ENCODE measurements at regions not wholly inside any gene's neighbourhood (a gene's known extent, or its start where the extent isn't known, plus 50 kb on each side); places are given as distances from the start of the nearest gene placed in this dataset.

- TF ChIP-seq, protein P1, sequence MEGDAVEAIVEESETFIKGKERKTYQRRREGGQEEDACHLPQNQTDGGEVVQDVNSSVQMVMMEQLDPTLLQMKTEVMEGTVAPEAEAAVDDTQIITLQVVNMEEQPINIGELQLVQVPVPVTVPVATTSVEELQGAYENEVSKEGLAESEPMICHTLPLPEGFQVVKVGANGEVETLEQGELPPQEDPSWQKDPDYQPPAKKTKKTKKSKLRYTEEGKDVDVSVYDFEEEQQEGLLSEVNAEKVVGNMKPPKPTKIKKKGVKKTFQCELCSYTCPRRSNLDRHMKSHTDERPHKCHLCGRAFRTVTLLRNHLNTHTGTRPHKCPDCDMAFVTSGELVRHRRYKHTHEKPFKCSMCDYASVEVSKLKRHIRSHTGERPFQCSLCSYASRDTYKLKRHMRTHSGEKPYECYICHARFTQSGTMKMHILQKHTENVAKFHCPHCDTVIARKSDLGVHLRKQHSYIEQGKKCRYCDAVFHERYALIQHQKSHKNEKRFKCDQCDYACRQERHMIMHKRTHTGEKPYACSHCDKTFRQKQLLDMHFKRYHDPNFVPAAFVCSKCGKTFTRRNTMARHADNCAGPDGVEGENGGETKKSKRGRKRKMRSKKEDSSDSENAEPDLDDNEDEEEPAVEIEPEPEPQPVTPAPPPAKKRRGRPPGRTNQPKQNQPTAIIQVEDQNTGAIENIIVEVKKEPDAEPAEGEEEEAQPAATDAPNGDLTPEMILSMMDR (conservative IDR thresholded peaks at IDR 0.05): no peak
- no peak for TF ChIP-seq ZFX (IDR thresholded peaks at IDR 0.05)
Measured at GRCh38 chr2:40783704-40784103, 331.8 kb upstream of the SLC8A1 start.
